WTC11 (cell line): ENCODE measurements at regions not wholly inside any gene's neighbourhood (a gene's known extent, or its start where the extent isn't known, plus 50 kb on each side); places are given as distances from the start of the nearest gene placed in this dataset.

ENCODE experiments used
- ESRRA ChIP-seq: sonication (generic); formaldehyde crosslinking; IDR thresholded peaks from 2 replicates; pipeline ENCODE4 v1.8.1; 2022; ENCODE audit warnings: mild to moderate bottlenecking, missing genetic modification reagents, borderline replicate concordance
- ZNF121 ChIP-seq: sonication (generic); formaldehyde crosslinking; IDR thresholded peaks from 2 replicates; pipeline ENCODE4 v1.8.0; 2023; ENCODE audit warnings: missing genetic modification reagents
- TF ChIP-seq, protein P1 (sequence below): fragments of 200-600 bp; IDR thresholded peaks from 2 replicates; pipeline ENCODE4 v1.8.0; 2022; ENCODE audit warnings: antibody characterized with exemption
- TF ChIP-seq, protein P2 (sequence below): sonication (generic); formaldehyde crosslinking; IDR thresholded peaks from 2 replicates; pipeline ENCODE4 v1.8.0; 2023; ENCODE audit warnings: missing genetic modification reagents, mild to moderate bottlenecking, borderline replicate concordance
- TF ChIP-seq, protein P3 (sequence below): sonication (generic); formaldehyde crosslinking; IDR thresholded peaks from 2 replicates; pipeline ENCODE4 v1.8.1; 2023; ENCODE audit warnings: mild to moderate bottlenecking, missing genetic modification reagents, moderate library complexity

DNA sequence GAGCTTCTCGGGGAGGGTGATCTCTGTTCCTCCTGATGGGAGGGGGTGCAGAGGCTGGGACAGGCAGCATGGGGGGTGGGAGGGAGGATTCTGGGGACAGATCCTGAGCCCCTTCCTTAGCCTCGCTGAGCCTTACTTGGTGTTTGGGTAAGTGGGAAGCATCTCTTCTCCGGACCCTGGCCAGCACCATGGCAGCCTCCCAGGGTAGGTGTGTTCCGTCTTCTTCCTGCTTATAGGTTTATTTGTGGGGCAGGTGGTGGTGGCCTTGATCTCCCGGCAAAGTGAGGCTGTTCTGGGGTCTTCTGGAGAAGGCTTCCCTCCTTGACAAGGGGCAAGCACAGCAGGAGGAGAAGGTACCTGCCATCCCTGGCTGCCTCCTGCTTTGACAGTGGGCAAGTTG, 226.9 kb downstream of the GLRX3 start:
- TF ChIP-seq ZNF121 (CRISPR knock-in tag) (no peak), ESRRA (CRISPR knock-in tag) (no peak)
- TF ChIP-seq, protein P1, sequence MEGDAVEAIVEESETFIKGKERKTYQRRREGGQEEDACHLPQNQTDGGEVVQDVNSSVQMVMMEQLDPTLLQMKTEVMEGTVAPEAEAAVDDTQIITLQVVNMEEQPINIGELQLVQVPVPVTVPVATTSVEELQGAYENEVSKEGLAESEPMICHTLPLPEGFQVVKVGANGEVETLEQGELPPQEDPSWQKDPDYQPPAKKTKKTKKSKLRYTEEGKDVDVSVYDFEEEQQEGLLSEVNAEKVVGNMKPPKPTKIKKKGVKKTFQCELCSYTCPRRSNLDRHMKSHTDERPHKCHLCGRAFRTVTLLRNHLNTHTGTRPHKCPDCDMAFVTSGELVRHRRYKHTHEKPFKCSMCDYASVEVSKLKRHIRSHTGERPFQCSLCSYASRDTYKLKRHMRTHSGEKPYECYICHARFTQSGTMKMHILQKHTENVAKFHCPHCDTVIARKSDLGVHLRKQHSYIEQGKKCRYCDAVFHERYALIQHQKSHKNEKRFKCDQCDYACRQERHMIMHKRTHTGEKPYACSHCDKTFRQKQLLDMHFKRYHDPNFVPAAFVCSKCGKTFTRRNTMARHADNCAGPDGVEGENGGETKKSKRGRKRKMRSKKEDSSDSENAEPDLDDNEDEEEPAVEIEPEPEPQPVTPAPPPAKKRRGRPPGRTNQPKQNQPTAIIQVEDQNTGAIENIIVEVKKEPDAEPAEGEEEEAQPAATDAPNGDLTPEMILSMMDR = no peak
- TF ChIP-seq, protein P2, sequence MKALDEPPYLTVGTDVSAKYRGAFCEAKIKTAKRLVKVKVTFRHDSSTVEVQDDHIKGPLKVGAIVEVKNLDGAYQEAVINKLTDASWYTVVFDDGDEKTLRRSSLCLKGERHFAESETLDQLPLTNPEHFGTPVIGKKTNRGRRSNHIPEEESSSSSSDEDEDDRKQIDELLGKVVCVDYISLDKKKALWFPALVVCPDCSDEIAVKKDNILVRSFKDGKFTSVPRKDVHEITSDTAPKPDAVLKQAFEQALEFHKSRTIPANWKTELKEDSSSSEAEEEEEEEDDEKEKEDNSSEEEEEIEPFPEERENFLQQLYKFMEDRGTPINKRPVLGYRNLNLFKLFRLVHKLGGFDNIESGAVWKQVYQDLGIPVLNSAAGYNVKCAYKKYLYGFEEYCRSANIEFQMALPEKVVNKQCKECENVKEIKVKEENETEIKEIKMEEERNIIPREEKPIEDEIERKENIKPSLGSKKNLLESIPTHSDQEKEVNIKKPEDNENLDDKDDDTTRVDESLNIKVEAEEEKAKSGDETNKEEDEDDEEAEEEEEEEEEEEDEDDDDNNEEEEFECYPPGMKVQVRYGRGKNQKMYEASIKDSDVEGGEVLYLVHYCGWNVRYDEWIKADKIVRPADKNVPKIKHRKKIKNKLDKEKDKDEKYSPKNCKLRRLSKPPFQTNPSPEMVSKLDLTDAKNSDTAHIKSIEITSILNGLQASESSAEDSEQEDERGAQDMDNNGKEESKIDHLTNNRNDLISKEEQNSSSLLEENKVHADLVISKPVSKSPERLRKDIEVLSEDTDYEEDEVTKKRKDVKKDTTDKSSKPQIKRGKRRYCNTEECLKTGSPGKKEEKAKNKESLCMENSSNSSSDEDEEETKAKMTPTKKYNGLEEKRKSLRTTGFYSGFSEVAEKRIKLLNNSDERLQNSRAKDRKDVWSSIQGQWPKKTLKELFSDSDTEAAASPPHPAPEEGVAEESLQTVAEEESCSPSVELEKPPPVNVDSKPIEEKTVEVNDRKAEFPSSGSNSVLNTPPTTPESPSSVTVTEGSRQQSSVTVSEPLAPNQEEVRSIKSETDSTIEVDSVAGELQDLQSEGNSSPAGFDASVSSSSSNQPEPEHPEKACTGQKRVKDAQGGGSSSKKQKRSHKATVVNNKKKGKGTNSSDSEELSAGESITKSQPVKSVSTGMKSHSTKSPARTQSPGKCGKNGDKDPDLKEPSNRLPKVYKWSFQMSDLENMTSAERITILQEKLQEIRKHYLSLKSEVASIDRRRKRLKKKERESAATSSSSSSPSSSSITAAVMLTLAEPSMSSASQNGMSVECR (CRISPR knock-in tag) = no peak
- TF ChIP-seq, protein P3, sequence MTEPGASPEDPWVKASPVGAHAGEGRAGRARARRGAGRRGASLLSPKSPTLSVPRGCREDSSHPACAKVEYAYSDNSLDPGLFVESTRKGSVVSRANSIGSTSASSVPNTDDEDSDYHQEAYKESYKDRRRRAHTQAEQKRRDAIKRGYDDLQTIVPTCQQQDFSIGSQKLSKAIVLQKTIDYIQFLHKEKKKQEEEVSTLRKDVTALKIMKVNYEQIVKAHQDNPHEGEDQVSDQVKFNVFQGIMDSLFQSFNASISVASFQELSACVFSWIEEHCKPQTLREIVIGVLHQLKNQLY (CRISPR knock-in tag) = no peak
